ENCODE measurements at regions not wholly inside any gene's neighbourhood (a gene's known extent, or its start where the extent isn't known, plus 50 kb on each side); places are given as distances from the start of the nearest gene placed in this dataset.

- TF ChIP-seq POLR2A (IDR thresholded peaks at IDR 0.05; ENCODE audit: low read depth, low read length) (no peak), POLR2AphosphoS5 (IDR thresholded peaks at IDR 0.05; ENCODE audit: low read depth, low read length) (no peak), SPI1 (IDR thresholded peaks at IDR 0.05; ENCODE audit: low read depth, low read length) (no peak), TAF1 (IDR thresholded peaks at IDR 0.05; ENCODE audit: low read depth, low read length) (no peak), PAX5 (IDR thresholded peaks at IDR 0.05; ENCODE audit: insufficient read depth, low read length, severe bottlenecking) (no peak), POU2F2 (IDR thresholded peaks at IDR 0.05; ENCODE audit: low read depth, low read length) (no peak)
These were observed 1076.1 kb upstream of the CADM2 start for GRCh38 chr3:83882701-83883100.

Measured in GM12891 (cell line).